IMR-90 (cell line): ENCODE measurements at regions not wholly inside any gene's neighbourhood (a gene's known extent, or its start where the extent isn't known, plus 50 kb on each side); places are given as distances from the start of the nearest gene placed in this dataset.

Experiments used
- ATAC-seq: fragments of 200-7000 bp; cut with Tn5 transposase; 2 replicates; pipeline ENCODE4 v1.9.1; 2020; ENCODE audit warnings: low read depth, mild to moderate bottlenecking, moderate library complexity
- BruUV-seq: library from RNA; stranded (reverse); fragments of 400-500 nt; replicated peaks from 2 replicates; lab custom pipeline; 2021; lab: Mats Ljungman, UMichigan
- CTCF ChIA-PET: fragments of 300-600 bp; formaldehyde crosslinking; extraction: SDS; loops from one replicate; lab custom pipeline; 2021; ENCODE audit warnings: antibody characterized with exemption; lab: Yijun Ruan, JAX
- POLR2A ChIA-PET: fragments of 300-600 bp; sonication (Branson Sonifier 250); formaldehyde crosslinking; loops from one replicate; lab custom pipeline; 2022; ENCODE audit warnings: antibody characterized with exemption; ENCODE audit not compliant: unreplicated experiment; lab: Charles Lee
- DNase-seq: peaks from one replicate; pipeline ENCODE4 v3.0.0; 2013
- H2AFZ ChIP-seq: replicated peaks from 2 replicates; pipeline ENCODE3; 2013; ENCODE audit warnings: low read length, mild to moderate bottlenecking; ENCODE audit not compliant: poor library complexity
- H2AK5ac ChIP-seq: 2 replicates; pipeline ENCODE4 v1.6.1; 2013; ENCODE audit warnings: low read depth, low read length, inconsistent platforms
- H2AK9ac ChIP-seq: replicated peaks from 2 replicates; pipeline ENCODE3; 2013; ENCODE audit warnings: mild to moderate bottlenecking, low read depth, low read length, moderate library complexity; ENCODE audit not compliant: poor library complexity
- H2BK120ac ChIP-seq: 2 replicates; pipeline ENCODE4 v1.6.1; 2013; ENCODE audit warnings: low read depth, low read length, inconsistent platforms
- H2BK15ac ChIP-seq: 3 replicates; pipeline ENCODE4 v1.6.1; 2013; ENCODE audit warnings: low read depth, low read length, inconsistent platforms
- H2BK20ac ChIP-seq: 2 replicates; pipeline ENCODE4 v1.6.1; 2013; ENCODE audit warnings: low read depth, mild to moderate bottlenecking, inconsistent platforms, low read length, moderate library complexity
- H2BK5ac ChIP-seq: 2 replicates; pipeline ENCODE4 v1.6.1; 2013; ENCODE audit warnings: mild to moderate bottlenecking, low read depth, low read length, inconsistent platforms; ENCODE audit not compliant: poor library complexity, severe bottlenecking
- H3K14ac ChIP-seq: replicated peaks from 2 replicates; pipeline ENCODE4 v1.6.1; 2013; ENCODE audit warnings: low read depth, low read length, inconsistent platforms
- H3K18ac ChIP-seq: 2 replicates; pipeline ENCODE4 v1.6.1; 2013; ENCODE audit warnings: low read depth, low read length, control low read depth
- H3K23ac ChIP-seq: 2 replicates; pipeline ENCODE4 v1.6.1; 2013; ENCODE audit warnings: low read depth, low read length, inconsistent platforms
- H3K27ac ChIP-seq: 2 replicates; pipeline ENCODE4 v1.5.1; 2013; ENCODE audit warnings: mild to moderate bottlenecking, control low read depth, low read length; ENCODE audit not compliant: insufficient read depth
- H3K27me3 ChIP-seq: 2 replicates; pipeline ENCODE4 v1.6.1; 2013; ENCODE audit warnings: low read length; ENCODE audit not compliant: control insufficient read depth, insufficient read depth
- H3K36me3 ChIP-seq: 2 replicates; pipeline ENCODE4 v1.6.1; 2013; ENCODE audit warnings: low read length, mixed read lengths; ENCODE audit not compliant: control insufficient read depth, insufficient read depth
- H3K4ac ChIP-seq: 2 replicates; pipeline ENCODE4 v1.6.1; 2013; ENCODE audit warnings: low read depth, low read length, inconsistent platforms
- H3K4me1 ChIP-seq: 2 replicates; pipeline ENCODE4 v1.6.1; 2013; ENCODE audit warnings: low read length, mixed read lengths; ENCODE audit not compliant: control insufficient read depth, insufficient read depth
- H3K4me2 ChIP-seq: 2 replicates; pipeline ENCODE4 v1.6.1; 2013; ENCODE audit warnings: low read depth, mild to moderate bottlenecking, control low read depth, low read length, moderate library complexity
- H3K4me3 ChIP-seq: 2 replicates; pipeline ENCODE4 v1.5.1; 2013; ENCODE audit warnings: low read depth, mild to moderate bottlenecking, control low read depth, low read length, moderate library complexity; ENCODE audit not compliant: insufficient read depth
- H3K56ac ChIP-seq: 2 replicates; pipeline ENCODE4 v1.6.1; 2013; ENCODE audit warnings: low read length, inconsistent platforms; ENCODE audit not compliant: insufficient read depth; ENCODE audit errors: extremely low read depth
- H3K79me1 ChIP-seq, 2 experiments: 2 replicates each; pipeline ENCODE4 v1.6.1; 2013; ENCODE audit warnings: low read length in 2 of 2, inconsistent platforms in 1 of 2, low read depth in 1 of 2
- H3K9ac ChIP-seq: 2 replicates; pipeline ENCODE4 v1.6.1; 2013; ENCODE audit warnings: low read depth, low read length, control low read depth
- H3K9me1 ChIP-seq: 2 replicates; pipeline ENCODE4 v1.6.1; 2013; ENCODE audit warnings: low read length, inconsistent platforms; ENCODE audit not compliant: insufficient read depth
- H3K9me3 ChIP-seq: 2 replicates; pipeline ENCODE4 v1.6.1; 2013; ENCODE audit warnings: low read length; ENCODE audit not compliant: control insufficient read depth, insufficient read depth
- H4K20me1 ChIP-seq: 2 replicates; pipeline ENCODE4 v1.6.1; 2013; ENCODE audit warnings: low read length, inconsistent platforms; ENCODE audit not compliant: insufficient read depth
- H4K5ac ChIP-seq: 2 replicates; pipeline ENCODE4 v1.6.1; 2013; ENCODE audit warnings: mild to moderate bottlenecking, low read depth, low read length, control low read depth
- H4K8ac ChIP-seq, 2 experiments: 2 replicates each; pipeline ENCODE4 v1.6.1; 2013; ENCODE audit warnings: low read depth in 2 of 2, low read length in 2 of 2, control low read depth in 1 of 2, inconsistent platforms in 1 of 2
- H4K91ac ChIP-seq: 2 replicates; pipeline ENCODE4 v1.6.1; 2013; ENCODE audit warnings: low read depth, low read length, inconsistent platforms; ENCODE audit not compliant: insufficient read depth
- BHLHE40 ChIP-seq: fragments of 150-350 bp; IDR thresholded peaks from 2 replicates; pipeline ENCODE4 v1.6.1; 2016; ENCODE audit warnings: mild to moderate bottlenecking, low read depth, low read length
- CHD1 ChIP-seq: IDR thresholded peaks from 2 replicates; pipeline ENCODE4 v1.6.1; 2012; ENCODE audit warnings: low read depth, low read length, improper control_type of control experiment
- FOS ChIP-seq: fragments of 150-350 bp; IDR thresholded peaks from 2 replicates; pipeline ENCODE4 v1.6.1; 2016; ENCODE audit warnings: low read depth, low read length
- MAZ ChIP-seq: IDR thresholded peaks from 2 replicates; pipeline ENCODE4 v1.6.1; 2012; ENCODE audit warnings: low read depth, mild to moderate bottlenecking, low read length, improper control_type of control experiment, moderate library complexity, borderline replicate concordance
- MXI1 ChIP-seq: IDR thresholded peaks from 2 replicates; pipeline ENCODE4 v1.6.1; 2012; ENCODE audit warnings: low read depth, mild to moderate bottlenecking, low read length, moderate library complexity, borderline replicate concordance
- NFE2L2 ChIP-seq: fragments of 150-350 bp; IDR thresholded peaks from 2 replicates; pipeline ENCODE4 v1.6.1; 2016; ENCODE audit warnings: low read depth, mild to moderate bottlenecking, low read length
- POLR2A ChIP-seq: IDR thresholded peaks from 2 replicates; pipeline ENCODE4 v1.6.1; 2012; ENCODE audit warnings: mild to moderate bottlenecking, low read depth, low read length
- RAD21 ChIP-seq: IDR thresholded peaks from 2 replicates; pipeline ENCODE4 v1.6.1; 2012; ENCODE audit warnings: low read length, improper control_type of control experiment
- RCOR1 ChIP-seq: IDR thresholded peaks from 2 replicates; pipeline ENCODE4 v1.6.1; 2012; ENCODE audit warnings: mild to moderate bottlenecking, low read length, improper control_type of control experiment; ENCODE audit not compliant: insufficient replicate concordance
- RFX5 ChIP-seq: IDR thresholded peaks from 2 replicates; pipeline ENCODE4 v1.8.0; 2012; ENCODE audit warnings: low read depth, mild to moderate bottlenecking, low read length, moderate library complexity
- WGBS, 2 experiments: methylation state at CpG; one replicate each; pipeline versions ENCODE4 v1.1.5 to v1.1.7; 2013; ENCODE audit warnings: missing lambda C conversion rate in 2 of 2; ENCODE audit not compliant: insufficient read length in 1 of 2; ENCODE audit errors: extremely low coverage in 2 of 2; 5-methylcytosine and 5-hydroxymethylcytosine counted together
- dilution Hi-C: fragments of 300-500 bp; cut with HindIII; formaldehyde crosslinking; loops from one replicate; pipeline ENCODE4 v1.14.3; 2018; ENCODE audit warnings: low sequenced_read_pairs; ENCODE audit not compliant: unreplicated experiment
- in situ Hi-C: fragments of 300-500 bp; cut with MboI; formaldehyde crosslinking; loops from 3 replicates; pipeline ENCODE4 v1.14.3; 2019; ENCODE audit warnings: low sequenced_read_pairs, inconsistent platforms, mixed read lengths
- intact Hi-C: fragments of 100-400 bp; cut with micrococcal nuclease; formaldehyde crosslinking; loops from 2 replicates; pipeline ENCODE4 v1.10.0; 2022
- TF ChIP-seq, protein P1 (sequence below): fragments of 150-350 bp; IDR thresholded peaks from 2 replicates; pipeline ENCODE4 v1.6.1; 2016; ENCODE audit warnings: low read depth, mild to moderate bottlenecking, low read length, moderate library complexity, borderline replicate concordance
- TF ChIP-seq, protein P2 (sequence below): fragments of 150-350 bp; IDR thresholded peaks from 2 replicates; pipeline ENCODE4 v1.6.1; 2017; ENCODE audit warnings: mild to moderate bottlenecking, antibody characterized with exemption, low read length, low read depth
- TF ChIP-seq, protein P3 (sequence below): conservative IDR thresholded peaks from 2 replicates; pipeline ENCODE4 v1.5.1; 2012; ENCODE audit warnings: mild to moderate bottlenecking, low read depth, low read length, improper control_type of control experiment

DNA sequence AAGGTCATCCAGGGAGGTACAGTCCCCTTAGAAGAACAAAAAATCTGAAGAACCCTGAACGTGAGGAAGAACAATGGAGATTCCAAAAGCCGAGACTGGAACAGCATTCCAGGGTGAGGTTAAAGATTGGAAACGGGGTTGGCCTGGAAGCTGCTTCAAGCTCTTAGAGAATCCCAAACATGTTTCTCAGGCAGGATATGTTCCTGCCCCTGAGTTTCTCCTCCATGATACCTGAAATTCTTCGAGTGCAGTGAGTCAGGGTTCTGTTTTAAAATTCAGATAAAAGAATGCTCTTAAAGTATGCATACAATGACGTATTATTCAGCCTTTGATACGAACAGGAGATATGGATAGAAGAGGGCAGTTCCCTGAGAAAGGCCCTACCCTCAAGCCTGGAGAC, 293.1 kb downstream of the HS3ST3B1 start:
- no peak overlapping the region for H3K27ac ChIP-seq
- WGBS, 2 experiments: no CpG with 5 or more reads among the region's 6 CpGs
- H3K79me1 ChIP-seq: no peaks in the 10 kb centered on the region
- no TSS peak for BruUV-seq
- no peak overlapping the region for H2BK20ac ChIP-seq
- no peak overlapping the region for H4K8ac ChIP-seq
- H3K36me3 ChIP-seq: no peaks in the 10 kb centered on the region
- dilution Hi-C loops: no loop called here
- no peak overlapping the region for H2AK9ac ChIP-seq
- H4K20me1 ChIP-seq: no peaks in the 10 kb centered on the region
- no peak for DNase-seq
- no peak overlapping the region for H3K4me3 ChIP-seq
- H3K9ac ChIP-seq: no peak overlapping the region
- no peak overlapping the region for H4K5ac ChIP-seq
- H2AK5ac ChIP-seq: no peak overlapping the region
- no peak overlapping the region for H2BK5ac ChIP-seq
- no peak overlapping the region for H3K18ac ChIP-seq
- H3K23ac ChIP-seq: no peak overlapping the region
- H3K14ac ChIP-seq: no peak overlapping the region
- no peaks in the 10 kb centered on the region for H3K4me1 ChIP-seq
- H3K9me1 ChIP-seq: no peaks in the 10 kb centered on the region
- no peak overlapping the region for H3K4ac ChIP-seq
- no peak overlapping the region for H4K91ac ChIP-seq
- H3K9me3 ChIP-seq: no peaks in the 10 kb centered on the region
- ChIA-PET CTCF (no interaction called here), POLR2A (no interaction called here)
- no peak overlapping the region for H2BK120ac ChIP-seq
- H3K27me3 ChIP-seq: peaks cover 20% of the 10 kb centered on the region
- in situ Hi-C loops: no loop called here
- H3K56ac ChIP-seq: no peak overlapping the region
- no peak for ATAC-seq
- intact Hi-C loops: no loop called here
- H2BK15ac ChIP-seq: no peak overlapping the region
- TF ChIP-seq BHLHE40 (no peak), MAZ (no peak), CHD1 (no peak), RAD21 (no peak), POLR2A (no peak), RCOR1 (no peak), FOS (no peak), MXI1 (no peak), NFE2L2 (no peak), RFX5 (no peak)
- TF ChIP-seq, protein P1, sequence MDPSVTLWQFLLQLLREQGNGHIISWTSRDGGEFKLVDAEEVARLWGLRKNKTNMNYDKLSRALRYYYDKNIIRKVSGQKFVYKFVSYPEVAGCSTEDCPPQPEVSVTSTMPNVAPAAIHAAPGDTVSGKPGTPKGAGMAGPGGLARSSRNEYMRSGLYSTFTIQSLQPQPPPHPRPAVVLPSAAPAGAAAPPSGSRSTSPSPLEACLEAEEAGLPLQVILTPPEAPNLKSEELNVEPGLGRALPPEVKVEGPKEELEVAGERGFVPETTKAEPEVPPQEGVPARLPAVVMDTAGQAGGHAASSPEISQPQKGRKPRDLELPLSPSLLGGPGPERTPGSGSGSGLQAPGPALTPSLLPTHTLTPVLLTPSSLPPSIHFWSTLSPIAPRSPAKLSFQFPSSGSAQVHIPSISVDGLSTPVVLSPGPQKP: no peak
- TF ChIP-seq, protein P2, sequence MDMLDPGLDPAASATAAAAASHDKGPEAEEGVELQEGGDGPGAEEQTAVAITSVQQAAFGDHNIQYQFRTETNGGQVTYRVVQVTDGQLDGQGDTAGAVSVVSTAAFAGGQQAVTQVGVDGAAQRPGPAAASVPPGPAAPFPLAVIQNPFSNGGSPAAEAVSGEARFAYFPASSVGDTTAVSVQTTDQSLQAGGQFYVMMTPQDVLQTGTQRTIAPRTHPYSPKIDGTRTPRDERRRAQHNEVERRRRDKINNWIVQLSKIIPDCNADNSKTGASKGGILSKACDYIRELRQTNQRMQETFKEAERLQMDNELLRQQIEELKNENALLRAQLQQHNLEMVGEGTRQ: no peak
- TF ChIP-seq, protein P3, sequence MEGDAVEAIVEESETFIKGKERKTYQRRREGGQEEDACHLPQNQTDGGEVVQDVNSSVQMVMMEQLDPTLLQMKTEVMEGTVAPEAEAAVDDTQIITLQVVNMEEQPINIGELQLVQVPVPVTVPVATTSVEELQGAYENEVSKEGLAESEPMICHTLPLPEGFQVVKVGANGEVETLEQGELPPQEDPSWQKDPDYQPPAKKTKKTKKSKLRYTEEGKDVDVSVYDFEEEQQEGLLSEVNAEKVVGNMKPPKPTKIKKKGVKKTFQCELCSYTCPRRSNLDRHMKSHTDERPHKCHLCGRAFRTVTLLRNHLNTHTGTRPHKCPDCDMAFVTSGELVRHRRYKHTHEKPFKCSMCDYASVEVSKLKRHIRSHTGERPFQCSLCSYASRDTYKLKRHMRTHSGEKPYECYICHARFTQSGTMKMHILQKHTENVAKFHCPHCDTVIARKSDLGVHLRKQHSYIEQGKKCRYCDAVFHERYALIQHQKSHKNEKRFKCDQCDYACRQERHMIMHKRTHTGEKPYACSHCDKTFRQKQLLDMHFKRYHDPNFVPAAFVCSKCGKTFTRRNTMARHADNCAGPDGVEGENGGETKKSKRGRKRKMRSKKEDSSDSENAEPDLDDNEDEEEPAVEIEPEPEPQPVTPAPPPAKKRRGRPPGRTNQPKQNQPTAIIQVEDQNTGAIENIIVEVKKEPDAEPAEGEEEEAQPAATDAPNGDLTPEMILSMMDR: no peak
- no peak overlapping the region for H3K4me2 ChIP-seq
- no peak overlapping the region for H2AFZ ChIP-seq
